PC-9 (cell line): ENCODE measurements at regions not wholly inside any gene's neighbourhood (a gene's known extent, or its start where the extent isn't known, plus 50 kb on each side); places are given as distances from the start of the nearest gene placed in this dataset.

ENCODE experiments used
- BruUV-seq: library from RNA; stranded (reverse); fragments of 400-500 nt; replicated peaks from 2 replicates; lab custom pipeline; 2021; lab: Mats Ljungman, UMichigan
- CTCF ChIA-PET: fragments of 300-600 bp; sonication (Branson Sonifier 250); formaldehyde crosslinking; loops from one replicate; lab custom pipeline; 2022; ENCODE audit warnings: antibody characterized with exemption; lab: Charles Lee
- POLR2A ChIA-PET: fragments of 300-600 bp; sonication (Branson Sonifier 250); formaldehyde crosslinking; loops from one replicate; lab custom pipeline; 2022; ENCODE audit warnings: antibody characterized with exemption; ENCODE audit not compliant: unreplicated experiment; lab: Charles Lee
- DNase-seq, 2 experiments: peaks; one replicate each; pipeline versions ENCODE4 v3.0.0 to v3.0.0-alpha.2; 2015 to 2022; ENCODE audit warnings: mixed read lengths in 1 of 2
- H2AFZ ChIP-seq: fragments of 200-600 bp; sonication (generic); 2 replicates; pipeline ENCODE4 v1.8.1; 2017; ENCODE audit warnings: antibody characterized with exemption
- H3F3A ChIP-seq: fragments of 200-600 bp; sonication (generic); 2 replicates; pipeline ENCODE4 v1.8.1; 2017; ENCODE audit warnings: antibody characterized with exemption, mild to moderate bottlenecking, low read depth; ENCODE audit not compliant: insufficient read depth
- H3K27ac ChIP-seq: fragments of 200-600 bp; sonication (generic); 2 replicates; pipeline ENCODE4 v1.6.1; 2016; ENCODE audit warnings: mixed run types
- H3K27me3 ChIP-seq: fragments of 200-600 bp; sonication (generic); 2 replicates; pipeline ENCODE4 v1.6.1; 2016; ENCODE audit warnings: low read depth, mixed run types; ENCODE audit not compliant: insufficient read depth
- H3K36me3 ChIP-seq: fragments of 200-600 bp; sonication (generic); 2 replicates; pipeline ENCODE4 v1.6.1; 2016; ENCODE audit warnings: low read depth, mixed run types
- H3K4me1 ChIP-seq: fragments of 200-600 bp; sonication (generic); replicated peaks from 2 replicates; pipeline ENCODE4 v1.6.1; 2016; ENCODE audit warnings: mixed run types; ENCODE audit not compliant: insufficient read depth
- H3K4me2 ChIP-seq: fragments of 200-600 bp; sonication (generic); 2 replicates; pipeline ENCODE4 v1.6.1; 2017; ENCODE audit warnings: mixed run types
- H3K4me3 ChIP-seq: fragments of 200-600 bp; sonication (generic); 2 replicates; pipeline ENCODE4 v1.6.1; 2016; ENCODE audit warnings: mixed run types
- H3K79me2 ChIP-seq: fragments of 200-600 bp; sonication (generic); 2 replicates; pipeline ENCODE4 v1.6.1; 2017; ENCODE audit warnings: low read depth, mixed run types
- H3K9me2 ChIP-seq: fragments of 200-600 bp; sonication (generic); 2 replicates; pipeline ENCODE4 v1.8.1; 2017; ENCODE audit warnings: mild to moderate bottlenecking; ENCODE audit not compliant: insufficient read depth
- H3K9me3 ChIP-seq: fragments of 200-600 bp; sonication (generic); 2 replicates; pipeline ENCODE4 v1.8.1; 2016; ENCODE audit warnings: low read depth; ENCODE audit not compliant: insufficient read depth
- H4K20me1 ChIP-seq: fragments of 200-600 bp; sonication (generic); 2 replicates; pipeline ENCODE4 v1.8.1; 2017; ENCODE audit not compliant: insufficient read depth
- CTCF ChIP-seq: fragments of 200-600 bp; sonication (generic); conservative IDR thresholded peaks from 2 replicates; pipeline ENCODE4 v1.6.1; 2017; ENCODE audit warnings: mixed run types, antibody characterized with exemption, mild to moderate bottlenecking, moderate library complexity
- EZH2 ChIP-seq: fragments of 200-600 bp; sonication (generic); IDR thresholded peaks from 2 replicates; pipeline ENCODE4 v1.8.0; 2017; ENCODE audit warnings: antibody characterized with exemption, low read depth
- intact Hi-C: fragments of 100-400 bp; cut with micrococcal nuclease; formaldehyde crosslinking; loops from one replicate; pipeline ENCODE4 v1.10.0; 2022; ENCODE audit not compliant: unreplicated experiment

GRCh38 chr6:21526974-21527373 is 66.6 kb upstream of the SOX4 start:
- no peak overlapping the region for H3K4me2 ChIP-seq
- ChIA-PET CTCF (no interaction called here), POLR2A (interaction anchor here (0.5 kb wide), 1 partner anchor 67 kb away, joined by 5 read pairs; the partner anchor contains the start of gene SOX4)
- H3K4me3 ChIP-seq: no peak overlapping the region
- no peak for TF ChIP-seq CTCF
- TF ChIP-seq EZH2: no peak
- no peaks in the 10 kb centered on the region for H3K9me2 ChIP-seq
- no peak for DNase-seq
- no peaks in the 10 kb centered on the region for H3F3A ChIP-seq
- no TSS peak for BruUV-seq
- no peaks in the 10 kb centered on the region; the same call in 1 of the 2 replicates for H3K4me1 ChIP-seq
- intact Hi-C loops: no loop called here
- no peak overlapping the region for H3K27ac ChIP-seq
- H3K36me3 ChIP-seq: no peaks in the 10 kb centered on the region
- H3K79me2 ChIP-seq: no peaks in the 10 kb centered on the region
- H3K9me3 ChIP-seq: no peaks in the 10 kb centered on the region
- H4K20me1 ChIP-seq: no peaks in the 10 kb centered on the region
- H3K27me3 ChIP-seq: no peaks in the 10 kb centered on the region
- no peak overlapping the region for H2AFZ ChIP-seq

- TF ChIP-seq CTCF (no peak), EZH2 (no peak)
- Histone ChIP-seq H3K9me2 (no peaks in the 10 kb centered on the region), H3K79me2 (no peaks in the 10 kb centered on the region), H4K20me1 (no peaks in the 10 kb centered on the region), H3K27ac (no peak overlapping the region), H3K36me3 (no peaks in the 10 kb centered on the region), H3K4me3 (no peak overlapping the region), H3K4me2 (no peak overlapping the region), H3K4me1 (no peaks in the 10 kb centered on the region; the same call in 1 of the 2 replicates), H2AFZ (no peak overlapping the region), H3K27me3 (no peaks in the 10 kb centered on the region), H3F3A (no peaks in the 10 kb centered on the region), H3K9me3 (no peaks in the 10 kb centered on the region)
- ChIA-PET CTCF (no interaction called here), POLR2A (interaction anchor here (0.5 kb wide), 1 partner anchor 66 kb away, joined by 5 read pairs; the partner anchor contains the start of gene SOX4)
- DNase-seq: no peak
- BruUV-seq: no TSS peak
- intact Hi-C loops: no loop called here
Measured at GRCh38 chr6:21527731-21528130, 65.8 kb upstream of the SOX4 start.

GRCh38 chr6:21529431-21529830 is 64.1 kb upstream of the SOX4 start:
- TF ChIP-seq CTCF (no peak), EZH2 (no peak)
- Histone ChIP-seq H3K9me3 (no peaks in the 10 kb centered on the region), H3K27ac (no peak overlapping the region), H3K4me3 (no peak overlapping the region), H3F3A (no peaks in the 10 kb centered on the region), H3K9me2 (no peaks in the 10 kb centered on the region), H3K79me2 (no peaks in the 10 kb centered on the region), H3K4me1 (no peaks in the 10 kb centered on the region; the same call in 1 of the 2 replicates), H3K27me3 (no peaks in the 10 kb centered on the region), H2AFZ (no peak overlapping the region), H3K36me3 (no peaks in the 10 kb centered on the region), H4K20me1 (no peaks in the 10 kb centered on the region), H3K4me2 (no peak overlapping the region)
- BruUV-seq: no TSS peak
- POLR2A ChIA-PET: no interaction called here
- intact Hi-C loops: no loop called here
- no peak for DNase-seq
- CTCF ChIA-PET: interaction anchor here (0.5 kb wide), 1 partner anchor 1631 kb away, joined by 3 read pairs; no protein-coding TSS in a partner anchor
